Mammary epithelial cell (primary cell): ENCODE measurements at regions not wholly inside any gene's neighbourhood (a gene's known extent, or its start where the extent isn't known, plus 50 kb on each side); places are given as distances from the start of the nearest gene placed in this dataset.
A peak's percentile ranks its signal among the peaks of the same experiment; 100 is the strongest.

ENCODE experiments used
- EZH2 ChIP-seq: IDR thresholded peaks from 2 replicates; pipeline ENCODE4 v1.6.1; 2012; ENCODE audit warnings: low read length, inconsistent platforms, borderline replicate concordance
- TF ChIP-seq, protein P1 (sequence below), 2 donors: IDR thresholded peaks in 1 of 2; conservative IDR thresholded peaks in 1 of 2; 2 replicates each; pipeline ENCODE4 v1.5.1; 2011 to 2012; ENCODE audit warnings: inconsistent platforms in 2 of 2, low read length in 2 of 2, mild to moderate bottlenecking in 2 of 2, control low read depth in 1 of 2, low read depth in 1 of 2; ENCODE audit not compliant: insufficient read depth in 1 of 2; ENCODE audit errors: extremely low read depth in 1 of 2

DNA sequence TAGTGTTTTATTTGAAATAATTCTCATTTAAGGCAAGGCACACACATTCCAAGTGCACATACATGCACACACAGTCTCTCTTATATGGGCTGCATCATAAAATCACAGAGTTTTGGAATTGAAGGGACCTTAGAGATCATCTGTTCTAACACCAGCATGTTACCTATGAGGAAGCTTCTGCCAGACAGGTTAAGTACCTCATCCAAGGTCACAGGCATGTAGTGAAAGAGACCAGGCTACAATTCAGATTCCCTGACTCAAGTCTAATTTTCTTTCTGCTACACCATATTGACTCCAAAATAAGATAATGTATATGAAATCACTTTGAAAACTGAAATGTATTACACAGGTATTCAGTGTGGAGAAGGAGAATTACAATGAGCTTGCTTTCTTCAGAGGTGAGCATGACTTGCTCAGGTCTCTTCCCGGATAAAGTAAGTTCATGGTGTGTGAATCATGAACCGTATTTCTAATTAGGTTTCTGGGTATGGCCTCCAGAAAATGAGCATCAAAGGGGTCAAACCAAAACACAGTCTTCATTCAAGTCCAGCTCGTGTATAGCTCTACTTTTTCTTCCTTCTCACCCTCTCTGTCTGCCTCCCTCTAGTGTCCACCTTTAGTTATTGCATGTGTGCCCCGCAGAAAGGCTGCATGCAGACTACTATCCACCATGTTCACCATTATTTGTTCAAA is 411.9 kb downstream of the FUT8 start:
- TF ChIP-seq, protein P1, sequence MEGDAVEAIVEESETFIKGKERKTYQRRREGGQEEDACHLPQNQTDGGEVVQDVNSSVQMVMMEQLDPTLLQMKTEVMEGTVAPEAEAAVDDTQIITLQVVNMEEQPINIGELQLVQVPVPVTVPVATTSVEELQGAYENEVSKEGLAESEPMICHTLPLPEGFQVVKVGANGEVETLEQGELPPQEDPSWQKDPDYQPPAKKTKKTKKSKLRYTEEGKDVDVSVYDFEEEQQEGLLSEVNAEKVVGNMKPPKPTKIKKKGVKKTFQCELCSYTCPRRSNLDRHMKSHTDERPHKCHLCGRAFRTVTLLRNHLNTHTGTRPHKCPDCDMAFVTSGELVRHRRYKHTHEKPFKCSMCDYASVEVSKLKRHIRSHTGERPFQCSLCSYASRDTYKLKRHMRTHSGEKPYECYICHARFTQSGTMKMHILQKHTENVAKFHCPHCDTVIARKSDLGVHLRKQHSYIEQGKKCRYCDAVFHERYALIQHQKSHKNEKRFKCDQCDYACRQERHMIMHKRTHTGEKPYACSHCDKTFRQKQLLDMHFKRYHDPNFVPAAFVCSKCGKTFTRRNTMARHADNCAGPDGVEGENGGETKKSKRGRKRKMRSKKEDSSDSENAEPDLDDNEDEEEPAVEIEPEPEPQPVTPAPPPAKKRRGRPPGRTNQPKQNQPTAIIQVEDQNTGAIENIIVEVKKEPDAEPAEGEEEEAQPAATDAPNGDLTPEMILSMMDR (conservative IDR thresholded peaks at IDR 0.05 in 1 of 2, IDR thresholded peaks at IDR 0.05 in 1 of 2; ENCODE audit: extremely low read depth in 1 of 2, insufficient read depth in 1 of 2, low read depth in 1 of 2, low read length in 2 of 2), result peak; percentile 91 to 98
- no peak for TF ChIP-seq EZH2
